ENCODE measurements at regions not wholly inside any gene's neighbourhood (a gene's known extent, or its start where the extent isn't known, plus 50 kb on each side); places are given as distances from the start of the nearest gene placed in this dataset.

GRCh38 chr12:131592972-131593371, 117.9 kb upstream of the SFSWAP start:
- TF ChIP-seq POLR2A (IDR thresholded peaks at IDR 0.05) (no peak), CTCF (IDR thresholded peaks at IDR 0.05) (no peak)
